Stimulated activated naive CD4-positive, alpha-beta T cell treated with Interleukin-2 at 50 U/mL for 16 hours (primary cell): ENCODE measurements at regions not wholly inside any gene's neighbourhood (a gene's known extent, or its start where the extent isn't known, plus 50 kb on each side); places are given as distances from the start of the nearest gene placed in this dataset.
A peak's percentile ranks its signal among the peaks of the same experiment; 100 is the strongest.

Source experiments
- DNase-seq: peaks from one replicate; lab custom pipeline; 2025; lab: John Stamatoyannopoulos, UW

DNA sequence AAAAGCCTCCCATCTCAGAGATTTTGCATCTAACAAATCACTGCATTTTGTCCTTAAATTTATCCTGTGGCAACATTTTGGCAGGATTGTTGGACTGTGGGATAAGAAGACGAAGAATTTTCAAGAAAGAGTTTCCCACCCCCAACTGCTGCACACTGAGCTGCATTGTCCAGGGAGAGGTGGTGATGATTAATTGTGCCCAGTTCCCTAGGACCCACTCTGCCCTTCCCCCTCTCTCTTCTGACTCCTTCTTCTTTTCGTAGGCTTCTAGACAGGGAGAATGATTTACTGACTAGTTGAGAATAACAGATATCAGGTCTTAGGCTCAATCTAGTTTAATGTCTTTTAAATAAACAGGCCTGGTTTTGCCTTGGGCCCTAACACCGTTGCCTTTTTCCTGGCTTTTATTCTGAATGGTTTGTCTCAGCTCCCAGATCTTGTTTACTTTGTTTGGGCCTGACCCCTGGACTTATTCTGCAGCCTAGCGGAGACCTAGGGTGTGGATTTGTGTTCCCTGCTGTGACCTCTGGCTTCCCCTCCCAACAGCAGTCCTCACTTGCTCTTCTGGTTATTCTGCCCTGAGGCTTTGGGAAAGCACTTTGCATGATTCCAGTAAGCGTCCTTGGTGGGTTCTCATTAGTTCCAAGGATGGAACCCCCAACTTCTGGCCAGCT, 233.3 kb downstream of the INSIG2 start:
- DNase-seq: no peak

GRCh38 chr2:118320658-118321057, 232.4 kb downstream of the INSIG2 start:
- no peak for DNase-seq

GRCh38 chr2:118320196-118320595, 231.9 kb downstream of the INSIG2 start:
- no peak for DNase-seq

- no peak for DNase-seq
These were observed 231.0 kb downstream of the INSIG2 start for GRCh38 chr2:118319271-118319684.

DNA sequence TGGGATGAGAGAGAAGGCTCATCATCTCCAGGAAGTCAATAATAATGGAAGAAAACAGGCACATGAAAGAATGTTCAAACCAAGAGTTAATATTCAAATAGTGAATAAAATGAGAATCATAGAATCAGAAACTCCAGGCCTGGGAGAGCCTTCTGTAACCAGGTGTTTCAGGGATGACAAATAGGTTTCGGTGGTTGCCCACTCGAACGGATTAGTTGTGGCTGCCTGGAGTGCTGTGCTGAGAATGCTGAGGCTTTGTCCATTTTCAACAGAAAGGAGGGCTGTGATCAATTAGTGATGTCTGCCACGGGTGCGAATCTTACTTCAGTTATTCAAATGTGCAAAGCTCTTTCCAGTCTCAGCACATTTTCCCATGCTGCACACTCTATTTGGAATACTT, 227.3 kb downstream of the INSIG2 start:
- no peak for DNase-seq

- DNase-seq: no peak
These were observed 224.9 kb downstream of the INSIG2 start for GRCh38 chr2:118312969-118313756.

- DNase-seq: no peak
These were observed 222.6 kb downstream of the INSIG2 start for GRCh38 chr2:118310681-118311429.

- DNase-seq: peak; percentile 58
These were observed 221.8 kb downstream of the INSIG2 start for GRCh38 chr2:118309946-118310680.

DNA sequence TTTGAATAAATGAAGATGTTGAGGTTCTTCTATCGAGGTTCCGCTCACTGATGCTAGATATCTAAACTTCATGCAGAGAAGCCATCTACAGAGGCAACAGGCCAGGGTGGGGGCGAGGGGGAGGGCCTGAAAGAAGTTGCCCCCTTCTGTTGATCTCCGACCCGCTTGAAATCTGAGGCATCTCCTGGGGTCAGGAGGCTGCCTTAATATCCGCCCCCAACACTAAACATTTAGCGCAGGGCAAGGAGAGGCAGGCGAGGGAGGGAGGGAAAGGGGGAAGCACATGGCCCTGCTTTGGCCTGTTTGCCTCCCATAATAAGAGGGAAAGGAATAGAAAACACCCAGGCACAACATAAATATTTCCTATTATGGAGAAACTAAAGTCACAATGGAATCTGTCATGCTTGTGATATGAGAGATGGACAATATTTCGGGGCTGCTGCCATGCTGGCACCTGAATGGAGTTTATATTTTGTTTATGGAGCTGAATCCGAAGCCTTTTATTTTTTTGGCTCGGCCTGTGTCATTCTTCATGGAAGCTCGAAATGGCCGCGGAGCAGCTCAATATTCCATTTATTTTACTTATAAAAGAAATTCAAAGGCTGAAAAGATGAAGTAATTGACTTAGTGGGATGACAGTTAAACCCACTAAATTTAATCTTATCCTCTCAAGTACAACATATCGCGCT, 221.1 kb downstream of the INSIG2 start:
- no peak for DNase-seq

- no peak for DNase-seq
These were observed 219.6 kb downstream of the INSIG2 start for GRCh38 chr2:118307864-118308263.

DNA sequence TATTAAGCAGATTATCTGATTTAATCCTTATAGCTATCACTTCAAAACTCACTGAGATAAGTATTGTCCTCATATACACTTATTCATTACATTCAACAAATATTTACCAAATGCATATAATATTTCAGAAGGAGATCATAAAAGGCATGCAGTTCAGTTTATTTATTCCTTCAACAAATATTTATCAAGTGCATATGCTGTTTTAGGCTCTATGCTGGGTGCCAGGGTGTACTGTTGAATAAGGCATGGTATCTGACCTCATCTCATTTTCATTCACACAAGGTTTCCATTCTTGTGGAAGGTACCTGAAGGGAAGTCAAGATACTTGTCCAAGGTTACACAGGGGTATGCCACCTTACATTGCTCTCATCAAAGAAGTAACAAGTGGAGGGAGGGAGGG, 213.0 kb downstream of the INSIG2 start:
- DNase-seq: no peak

- no peak for DNase-seq
These were observed 212.6 kb downstream of the INSIG2 start for GRCh38 chr2:118300832-118301231.

DNA sequence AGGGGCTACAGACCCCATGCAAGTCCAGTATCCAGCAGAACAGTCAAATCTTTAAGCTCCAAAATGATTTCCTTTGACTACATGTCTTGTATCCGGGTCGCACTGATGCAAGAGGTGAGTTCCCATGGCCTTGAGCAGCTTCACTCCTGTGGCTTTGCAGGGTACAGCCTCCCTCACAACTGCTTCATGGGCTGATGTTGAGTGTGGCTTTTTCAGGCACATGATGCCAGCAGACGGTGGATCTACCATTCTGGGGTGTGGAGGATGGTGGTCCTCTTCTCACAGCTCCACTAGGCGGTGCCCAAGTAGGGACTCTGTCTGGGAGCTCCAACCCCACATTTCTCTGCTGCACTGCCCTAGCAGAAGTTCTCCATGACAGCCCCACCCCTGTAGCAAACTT, 208.4 kb downstream of the INSIG2 start:
- no peak for DNase-seq

- no peak for DNase-seq
These were observed 207.5 kb downstream of the INSIG2 start for GRCh38 chr2:118295592-118296390.

DNA sequence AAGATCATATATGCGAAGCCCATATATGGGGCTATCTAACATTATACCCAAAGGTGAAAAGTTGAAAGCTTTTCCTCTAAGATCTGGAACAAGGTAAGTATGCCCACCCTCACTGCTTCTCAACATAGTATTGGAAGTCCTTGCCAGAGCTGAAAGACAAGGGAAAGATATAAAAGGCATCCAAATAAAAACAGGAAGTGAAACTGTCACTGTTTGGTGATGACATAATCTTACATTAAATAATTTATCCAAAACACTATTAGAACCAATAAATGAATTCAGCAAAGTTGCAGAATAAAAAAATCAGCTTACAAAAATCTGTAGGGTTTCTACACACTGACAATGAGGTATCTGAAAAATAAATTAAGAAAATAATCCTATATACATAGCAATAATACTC, 205.8 kb downstream of the INSIG2 start:
- DNase-seq: no peak

GRCh38 chr2:118292991-118293390, 204.7 kb downstream of the INSIG2 start:
- no peak for DNase-seq

DNA sequence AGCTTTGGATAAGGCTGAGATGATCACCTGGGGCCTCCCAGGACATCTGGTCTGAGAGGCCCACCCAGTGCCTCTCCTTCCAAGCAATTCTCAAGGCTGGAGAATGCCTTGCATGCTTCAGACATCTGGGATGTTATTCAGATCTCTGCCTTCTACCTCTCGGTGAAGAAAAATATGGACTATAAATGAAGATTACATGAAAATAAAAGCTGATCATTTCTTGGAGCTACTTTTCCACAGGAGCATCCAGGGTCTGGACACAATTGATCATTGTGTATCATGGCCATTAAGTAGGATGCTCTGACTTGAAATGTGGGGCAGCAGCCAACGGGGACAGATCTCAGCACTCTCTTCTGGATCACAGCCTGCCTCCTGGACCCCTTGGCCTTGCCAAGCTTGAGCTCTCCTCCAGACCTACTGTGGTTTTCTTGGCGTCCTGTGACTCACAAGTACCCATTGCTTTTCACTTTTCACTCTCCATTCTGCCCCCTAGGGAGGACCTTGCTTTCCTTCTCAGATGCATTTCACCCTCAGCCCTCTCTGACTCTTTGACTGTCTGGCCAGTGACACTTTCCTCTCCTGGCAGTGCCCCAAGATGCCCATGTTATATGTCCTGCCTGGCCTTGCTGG, 203.1 kb downstream of the INSIG2 start:
- DNase-seq: no peak

DNA sequence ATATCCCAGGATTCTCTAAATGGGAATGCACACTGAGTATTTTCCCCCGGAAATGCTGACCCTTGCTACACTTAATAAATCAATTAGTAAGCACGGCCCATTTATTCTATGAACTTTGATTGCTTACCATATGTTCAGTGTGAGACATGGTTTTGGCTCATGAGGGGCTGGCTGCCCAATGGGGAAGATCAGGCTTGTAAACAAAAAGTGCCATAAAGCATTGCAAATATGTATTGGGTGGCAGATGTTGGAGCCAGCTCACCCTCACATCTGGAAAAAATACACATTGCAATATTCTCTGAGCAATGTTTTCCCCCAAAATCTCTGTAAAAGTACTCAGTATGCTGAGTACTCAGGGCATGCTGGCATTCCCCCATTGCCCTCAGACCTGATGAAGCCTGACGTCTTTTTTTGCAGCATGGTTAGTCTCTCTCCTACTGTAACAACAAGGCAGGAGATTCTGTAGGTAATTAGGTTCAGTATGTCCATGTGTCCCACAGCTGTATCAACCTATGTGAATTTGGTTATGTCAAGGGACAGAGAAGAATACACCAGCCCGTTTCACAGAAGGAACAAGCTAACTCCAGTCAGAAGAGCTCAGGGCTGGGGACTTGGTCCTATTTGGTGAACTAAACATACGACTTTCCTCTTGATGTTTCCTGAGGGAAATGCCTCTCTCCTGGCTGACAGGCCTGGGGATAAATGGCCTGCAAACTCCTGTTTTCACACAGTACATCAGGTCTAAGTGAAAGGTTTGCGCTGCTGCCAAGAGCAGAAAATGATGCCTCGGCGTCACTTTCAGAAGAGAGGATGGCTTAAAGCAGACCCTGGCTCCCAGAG, 202.4 kb downstream of the INSIG2 start:
- DNase-seq: no peak

DNA sequence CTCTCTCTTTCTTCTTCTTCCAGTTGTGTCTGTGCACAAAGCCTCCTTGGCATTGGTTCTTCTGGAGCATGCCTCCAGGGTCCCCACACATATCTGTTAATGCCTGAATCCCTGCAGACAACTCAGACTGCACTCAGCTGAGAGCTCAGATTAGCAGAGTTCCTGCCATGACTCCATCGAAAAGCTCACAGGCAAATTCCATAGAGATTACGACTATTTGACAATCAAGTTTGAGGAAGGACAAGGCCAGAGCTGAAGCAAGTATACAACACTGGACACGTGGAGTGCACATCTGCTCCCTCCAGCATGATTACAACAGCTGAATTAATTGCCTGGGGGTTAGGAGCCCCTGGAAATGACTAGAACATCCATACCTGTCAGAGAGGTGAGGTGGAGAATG, 190.7 kb downstream of the INSIG2 start:
- DNase-seq: no peak
